Mucosa of descending colon (tissue), 3 donors: ENCODE measurements at regions not wholly inside any gene's neighbourhood (a gene's known extent, or its start where the extent isn't known, plus 50 kb on each side); places are given as distances from the start of the nearest gene placed in this dataset.
"Not testable (repeated sequence)": the region's sequence is repeated elsewhere in the genome, so short reads cannot be mapped to it uniquely, and the experiment has no call there.

Source experiments
- ATAC-seq: fragments of 200-7000 bp; cut with Tn5 transposase; one replicate; pipeline ENCODE4 v1.9.1; 2020; ENCODE audit warnings: mild to moderate bottlenecking, moderate library complexity
- DNase-seq, 3 donors: peaks; one replicate each; pipeline ENCODE4 v3.0.0-alpha.2; 2020
- H3K36me3 ChIP-seq: fragments of 200-600 bp; one replicate; pipeline ENCODE4 v1.8.0; 2021; ENCODE audit warnings: low read depth, mild to moderate bottlenecking
- H3K4me1 ChIP-seq: fragments of 200-600 bp; one replicate; pipeline ENCODE4 v1.8.0; 2021; ENCODE audit warnings: low read depth, mild to moderate bottlenecking
- H3K4me3 ChIP-seq: fragments of 200-600 bp; one replicate; pipeline ENCODE4 v1.8.0; 2021; ENCODE audit warnings: mild to moderate bottlenecking
- H3K9me3 ChIP-seq: fragments of 200-600 bp; one replicate; pipeline ENCODE4 v1.8.0; 2021; ENCODE audit warnings: mild to moderate bottlenecking
- CTCF ChIP-seq: fragments of 200-600 bp; IDR thresholded peaks from one replicate; pipeline ENCODE4 v1.8.0; 2022; ENCODE audit warnings: antibody characterized with exemption, mild to moderate bottlenecking
- intact Hi-C, 2 donors: fragments of 100-400 bp; cut with DNase I in 1 of 2; cut with micrococcal nuclease in 1 of 2; formaldehyde crosslinking; loops; one replicate each; pipeline versions ENCODE4 v1.11.0 to v1.11.1; 2022; cut with DNase I, micrococcal nuclease
- donor health status: DM: no; HTN: no; CAD: no; lungs with moderate emphysema.
- donor health status: DM: no; HTN: no; CAD: no.
- donor health status: DM: no; HTN: yes; CAD: no.

GRCh38 chr7:130789436-130789835 is 55.4 kb upstream of the KLF14 start:
- DNase-seq (no peak), ATAC-seq (no peak)
- intact Hi-C loops = no loop called here
- Histone ChIP-seq H3K36me3 (no peaks in the 10 kb centered on the region), H3K4me3 (no peak overlapping the region), H3K4me1 (no peaks in the 10 kb centered on the region), H3K9me3 (no peaks in the 10 kb centered on the region)
- no peak for TF ChIP-seq CTCF

- no peak for ATAC-seq
- no peak overlapping the region for H3K4me3 ChIP-seq
- H3K36me3 ChIP-seq = no peaks in the 10 kb centered on the region
- TF ChIP-seq CTCF = no peak
- H3K9me3 ChIP-seq = no peaks in the 10 kb centered on the region
- no peak for DNase-seq
- H3K4me1 ChIP-seq = no peaks in the 10 kb centered on the region
- intact Hi-C loops = no loop called here
Observed at GRCh38 chr7:130791746-130792145, 57.7 kb upstream of the KLF14 start.

- H3K4me3 ChIP-seq = no peak overlapping the region
- DNase-seq = no peak
- H3K9me3 ChIP-seq = no peaks in the 10 kb centered on the region
- intact Hi-C loops = no loop called here
- no peaks in the 10 kb centered on the region for H3K4me1 ChIP-seq
- no peak for ATAC-seq
- TF ChIP-seq CTCF = no peak
- no peaks in the 10 kb centered on the region for H3K36me3 ChIP-seq
Observed at GRCh38 chr7:130793855-130794618, 60.0 kb upstream of the KLF14 start.

GRCh38 chr7:130794619-130794922 is 60.6 kb upstream of the KLF14 start:
- intact Hi-C loops = no loop called here
- no peak for ATAC-seq
- Histone ChIP-seq H3K9me3 (no peaks in the 10 kb centered on the region), H3K4me3 (no peak overlapping the region), H3K36me3 (no peaks in the 10 kb centered on the region), H3K4me1 (no peaks in the 10 kb centered on the region)
- DNase-seq = no peak
- TF ChIP-seq CTCF = no peak

GRCh38 chr7:130796425-130796824 is 62.4 kb upstream of the KLF14 start:
- intact Hi-C loops, H3K36me3 ChIP-seq, ATAC-seq, DNase-seq, H3K4me1 ChIP-seq, H3K4me3 ChIP-seq, H3K9me3 ChIP-seq: not testable (repeated sequence)

GRCh38 chr7:130803127-130803526 is 69.1 kb upstream of the KLF14 start:
- intact Hi-C loops = no loop called here
- DNase-seq (no peak), ATAC-seq (no peak)
- Histone ChIP-seq H3K36me3 (no peaks in the 10 kb centered on the region), H3K9me3 (no peaks in the 10 kb centered on the region), H3K4me1 (no peaks in the 10 kb centered on the region), H3K4me3 (no peak overlapping the region)
- no peak for TF ChIP-seq CTCF
